ENCODE measurements at regions not wholly inside any gene's neighbourhood (a gene's known extent, or its start where the extent isn't known, plus 50 kb on each side); places are given as distances from the start of the nearest gene placed in this dataset.

DNA sequence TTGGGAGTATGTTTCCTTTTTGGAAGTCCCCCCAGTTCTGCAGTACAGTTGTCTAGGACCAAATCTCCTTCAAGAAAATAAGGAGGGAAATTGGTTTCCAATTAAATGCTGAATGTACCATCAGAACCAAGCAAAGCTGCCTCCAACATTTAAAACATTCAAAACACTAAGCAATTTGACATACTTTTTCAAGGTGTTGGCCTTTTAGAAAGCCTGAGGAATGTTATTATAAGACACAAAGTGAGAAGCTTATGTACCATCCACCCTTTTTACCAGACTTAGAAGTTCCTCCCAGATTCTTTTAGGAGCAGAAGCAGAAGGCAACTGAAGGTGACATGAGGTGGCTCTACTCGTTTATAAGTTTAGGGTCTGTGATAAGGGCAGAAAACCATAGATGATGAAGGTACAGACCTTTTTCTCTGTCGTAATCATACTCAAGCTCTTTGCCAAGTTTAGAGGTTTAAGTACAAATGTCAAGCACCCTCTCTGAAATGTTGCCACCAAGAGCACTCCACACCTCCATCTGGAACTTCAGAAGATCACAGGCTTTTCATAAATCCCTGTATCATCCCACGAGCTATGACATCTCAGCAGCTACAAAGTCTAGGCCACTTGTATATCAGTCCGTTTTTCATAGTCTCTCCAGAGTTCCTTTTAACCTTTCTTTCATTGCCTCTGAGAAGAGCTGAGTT lies 282.5 kb upstream of the THBS1 start:
- no peaks in the 10 kb centered on the region for H3K4me1 ChIP-seq (ENCODE audit: low read length)
- TF ChIP-seq EZH2 (optimal IDR thresholded peaks at IDR 0.05; ENCODE audit: low read depth, low read length), result no peak
- TF ChIP-seq EZH2phosphoT487 (IDR thresholded peaks at IDR 0.05; ENCODE audit: low read length), result no peak
- TF ChIP-seq, protein P1, sequence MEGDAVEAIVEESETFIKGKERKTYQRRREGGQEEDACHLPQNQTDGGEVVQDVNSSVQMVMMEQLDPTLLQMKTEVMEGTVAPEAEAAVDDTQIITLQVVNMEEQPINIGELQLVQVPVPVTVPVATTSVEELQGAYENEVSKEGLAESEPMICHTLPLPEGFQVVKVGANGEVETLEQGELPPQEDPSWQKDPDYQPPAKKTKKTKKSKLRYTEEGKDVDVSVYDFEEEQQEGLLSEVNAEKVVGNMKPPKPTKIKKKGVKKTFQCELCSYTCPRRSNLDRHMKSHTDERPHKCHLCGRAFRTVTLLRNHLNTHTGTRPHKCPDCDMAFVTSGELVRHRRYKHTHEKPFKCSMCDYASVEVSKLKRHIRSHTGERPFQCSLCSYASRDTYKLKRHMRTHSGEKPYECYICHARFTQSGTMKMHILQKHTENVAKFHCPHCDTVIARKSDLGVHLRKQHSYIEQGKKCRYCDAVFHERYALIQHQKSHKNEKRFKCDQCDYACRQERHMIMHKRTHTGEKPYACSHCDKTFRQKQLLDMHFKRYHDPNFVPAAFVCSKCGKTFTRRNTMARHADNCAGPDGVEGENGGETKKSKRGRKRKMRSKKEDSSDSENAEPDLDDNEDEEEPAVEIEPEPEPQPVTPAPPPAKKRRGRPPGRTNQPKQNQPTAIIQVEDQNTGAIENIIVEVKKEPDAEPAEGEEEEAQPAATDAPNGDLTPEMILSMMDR (IDR thresholded peaks at IDR 0.05; ENCODE audit: low read length), result no peak
- H3K9ac ChIP-seq (ENCODE audit: low read length), result no peak overlapping the region
- H3F3A ChIP-seq (ENCODE audit: insufficient read depth, low read length), result no peaks in the 10 kb centered on the region
- H3K4me2 ChIP-seq (ENCODE audit: low read depth, low read length), result no peak overlapping the region
- DNase-seq, result no peak
- H2AFZ ChIP-seq (ENCODE audit: low read length), result no peak overlapping the region
- H3K9me2 ChIP-seq (replicated peaks; ENCODE audit: insufficient read depth, low read length), result no peaks in the 10 kb centered on the region
- H4K20me1 ChIP-seq (ENCODE audit: insufficient read depth, low read length), result no peaks in the 10 kb centered on the region
- no peak overlapping the region for H3K4me3 ChIP-seq (ENCODE audit: low read length)
- no peaks in the 10 kb centered on the region for H3K9me3 ChIP-seq (replicated peaks; ENCODE audit: insufficient read depth, low read length)
- no peaks in the 10 kb centered on the region for H3K36me3 ChIP-seq (replicated peaks; ENCODE audit: insufficient read depth, low read length)
- no peak overlapping the region for H3K27ac ChIP-seq (ENCODE audit: low read length)
- no peaks in the 10 kb centered on the region for H3K27me3 ChIP-seq (replicated peaks; ENCODE audit: insufficient read depth, low read length)
- H3K79me2 ChIP-seq (ENCODE audit: low read length), result no peaks in the 10 kb centered on the region

DNA sequence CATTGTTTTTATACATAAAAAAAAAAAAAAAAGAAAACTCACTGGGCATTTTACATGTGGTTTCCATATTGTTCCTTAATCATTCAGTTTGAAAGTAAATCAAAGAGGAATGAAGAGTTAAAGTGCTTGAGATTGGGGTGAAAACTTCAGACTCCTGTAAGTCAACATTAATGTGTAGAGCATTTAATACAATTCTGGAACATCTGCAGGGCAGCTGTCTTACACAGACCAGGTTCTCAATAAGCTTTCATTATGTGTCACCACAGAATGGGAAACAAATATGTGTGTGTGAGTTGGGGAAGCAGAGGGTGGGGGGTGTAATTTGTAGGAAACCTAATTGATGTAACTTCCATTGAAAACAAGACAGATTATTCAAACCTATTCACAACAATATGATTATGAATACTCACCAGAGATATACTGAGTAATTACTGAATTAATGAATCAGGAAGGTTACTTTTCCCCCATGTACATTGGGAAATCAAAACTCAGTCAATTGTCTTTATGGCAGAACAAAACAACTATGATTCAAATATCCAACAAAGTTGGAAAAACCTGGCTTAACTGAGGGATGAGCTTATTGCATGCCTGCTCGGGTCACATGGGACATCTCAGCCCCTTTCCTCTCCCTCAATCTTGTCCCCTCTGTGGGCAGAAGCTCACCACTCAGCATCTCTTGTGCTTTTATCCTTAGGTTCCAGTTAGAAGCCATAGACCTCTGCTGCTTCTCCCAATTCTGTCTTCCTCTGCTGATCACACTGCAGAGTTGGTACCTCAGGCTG lies 281.2 kb upstream of the THBS1 start:
- H4K20me1 ChIP-seq (ENCODE audit: insufficient read depth, low read length), result no peaks in the 10 kb centered on the region
- DNase-seq, result no peak
- TF ChIP-seq EZH2 (optimal IDR thresholded peaks at IDR 0.05; ENCODE audit: low read depth, low read length), result no peak
- TF ChIP-seq, protein P1 (IDR thresholded peaks at IDR 0.05; ENCODE audit: low read length), result no peak
- no peak for TF ChIP-seq EZH2phosphoT487 (IDR thresholded peaks at IDR 0.05; ENCODE audit: low read length)
- H3F3A ChIP-seq (ENCODE audit: insufficient read depth, low read length), result no peaks in the 10 kb centered on the region
- H2AFZ ChIP-seq (ENCODE audit: low read length), result no peak overlapping the region
- no peaks in the 10 kb centered on the region for H3K9me3 ChIP-seq (replicated peaks; ENCODE audit: insufficient read depth, low read length)
- H3K4me2 ChIP-seq (ENCODE audit: low read depth, low read length), result no peak overlapping the region
- no peaks in the 10 kb centered on the region for H3K27me3 ChIP-seq (replicated peaks; ENCODE audit: insufficient read depth, low read length)
- no peaks in the 10 kb centered on the region for H3K9me2 ChIP-seq (replicated peaks; ENCODE audit: insufficient read depth, low read length)
- no peak overlapping the region for H3K27ac ChIP-seq (ENCODE audit: low read length)
- H3K36me3 ChIP-seq (replicated peaks; ENCODE audit: insufficient read depth, low read length), result no peaks in the 10 kb centered on the region
- H3K4me3 ChIP-seq (ENCODE audit: low read length), result no peak overlapping the region
- H3K4me1 ChIP-seq (ENCODE audit: low read length), result no peaks in the 10 kb centered on the region
- H3K79me2 ChIP-seq (ENCODE audit: low read length), result no peaks in the 10 kb centered on the region
- H3K9ac ChIP-seq (ENCODE audit: low read length), result no peak overlapping the region

DNA sequence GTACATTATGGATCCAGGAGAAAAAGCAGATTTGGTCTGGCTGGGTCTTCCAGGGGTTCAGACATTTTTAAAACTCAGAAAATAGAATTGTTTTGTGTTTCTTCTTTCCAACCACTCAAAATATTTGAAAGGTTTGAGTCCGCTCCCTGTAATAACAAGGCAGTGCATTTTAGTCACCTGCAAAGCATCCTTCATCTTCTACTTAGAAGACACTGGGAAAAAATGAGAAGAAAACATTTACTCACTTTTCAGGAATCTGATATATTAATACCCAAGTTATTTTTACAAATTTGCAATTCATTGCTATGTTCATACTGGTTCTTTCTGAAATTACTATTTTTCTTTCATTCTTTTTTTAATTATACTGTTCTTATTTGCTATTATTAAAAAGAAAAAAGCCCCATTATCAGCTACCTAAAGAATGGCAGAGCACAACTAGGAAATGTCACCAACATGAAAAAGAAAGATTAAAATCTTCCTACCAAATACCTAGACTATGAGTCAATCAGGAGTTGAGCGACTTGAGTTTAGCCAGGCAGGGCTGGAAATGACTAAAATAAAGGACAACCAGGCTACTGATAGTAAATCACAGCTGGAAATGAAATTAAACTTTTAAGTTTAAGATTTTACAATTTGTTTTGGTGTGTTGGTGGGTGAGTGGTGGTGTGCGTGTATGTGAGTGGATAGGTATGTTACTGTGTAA lies 280.3 kb upstream of the THBS1 start:
- Histone ChIP-seq H3K4me1 (ENCODE audit: low read length) (no peaks in the 10 kb centered on the region), H3F3A (ENCODE audit: insufficient read depth, low read length) (no peaks in the 10 kb centered on the region), H3K9me3 (replicated peaks; ENCODE audit: insufficient read depth, low read length) (no peaks in the 10 kb centered on the region), H3K4me2 (ENCODE audit: low read depth, low read length) (no peak overlapping the region), H3K4me3 (ENCODE audit: low read length) (no peak overlapping the region), H3K9ac (ENCODE audit: low read length) (no peak overlapping the region), H4K20me1 (ENCODE audit: insufficient read depth, low read length) (no peaks in the 10 kb centered on the region), H3K27me3 (replicated peaks; ENCODE audit: insufficient read depth, low read length) (no peaks in the 10 kb centered on the region), H3K27ac (ENCODE audit: low read length) (no peak overlapping the region), H3K9me2 (replicated peaks; ENCODE audit: insufficient read depth, low read length) (no peaks in the 10 kb centered on the region), H3K79me2 (ENCODE audit: low read length) (no peaks in the 10 kb centered on the region), H3K36me3 (replicated peaks; ENCODE audit: insufficient read depth, low read length) (no peaks in the 10 kb centered on the region), H2AFZ (ENCODE audit: low read length) (no peak overlapping the region)
- no peak for DNase-seq
- TF ChIP-seq, protein P1 (IDR thresholded peaks at IDR 0.05; ENCODE audit: low read length), result no peak
- TF ChIP-seq EZH2 (optimal IDR thresholded peaks at IDR 0.05; ENCODE audit: low read depth, low read length) (no peak), EZH2phosphoT487 (IDR thresholded peaks at IDR 0.05; ENCODE audit: low read length) (no peak)

Data from MM.1S (cell line).